ENCODE measurements at regions not wholly inside any gene's neighbourhood (a gene's known extent, or its start where the extent isn't known, plus 50 kb on each side); places are given as distances from the start of the nearest gene placed in this dataset.

- TF ChIP-seq CTCF (IDR thresholded peaks at IDR 0.05) (no peak), POLR2A (IDR thresholded peaks at IDR 0.05) (no peak)
Measured at GRCh38 chr11:80569832-80570231, 1129.0 kb upstream of the TENM4 start.

Data from Peyer's patch (tissue), 4 donors.